OCI-LY7 (cell line): ENCODE measurements at regions not wholly inside any gene's neighbourhood (a gene's known extent, or its start where the extent isn't known, plus 50 kb on each side); places are given as distances from the start of the nearest gene placed in this dataset.

Source experiments
- EZH2phosphoT487 ChIP-seq: fragments of 200-600 bp; sonication (generic); IDR thresholded peaks from 2 replicates; pipeline ENCODE4 v1.6.1; 2018; ENCODE audit warnings: low read depth, borderline replicate concordance, mild to moderate bottlenecking, mixed run types, antibody characterized with exemption, low read length, moderate library complexity, mixed read lengths
- TF ChIP-seq, protein P1 (sequence below): fragments of 200-600 bp; sonication (generic); conservative IDR thresholded peaks from 2 replicates; pipeline ENCODE4 v1.5.1; 2014; ENCODE audit warnings: mild to moderate bottlenecking, antibody characterized with exemption, low read length, moderate library complexity, mixed read lengths

DNA sequence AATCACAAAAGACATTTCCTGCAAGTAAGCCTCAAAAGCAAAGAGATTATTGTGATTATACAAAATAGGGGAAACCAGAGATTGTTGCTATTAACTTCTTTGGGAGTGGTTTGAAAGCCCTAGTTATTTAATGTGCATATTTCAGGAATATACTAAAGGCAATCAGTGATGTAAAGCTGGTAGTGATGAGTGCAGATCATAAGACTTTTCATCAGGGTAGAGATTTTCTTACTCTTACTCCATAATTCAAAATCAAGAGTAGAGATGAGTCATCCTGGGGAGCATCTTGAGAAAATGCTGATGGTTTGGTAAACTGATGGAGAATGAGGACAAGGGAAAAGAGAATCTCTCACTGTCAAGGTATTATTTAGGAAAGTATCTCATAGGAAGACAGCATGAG, 309.5 kb downstream of the FBXO15 start:
- TF ChIP-seq, protein P1, sequence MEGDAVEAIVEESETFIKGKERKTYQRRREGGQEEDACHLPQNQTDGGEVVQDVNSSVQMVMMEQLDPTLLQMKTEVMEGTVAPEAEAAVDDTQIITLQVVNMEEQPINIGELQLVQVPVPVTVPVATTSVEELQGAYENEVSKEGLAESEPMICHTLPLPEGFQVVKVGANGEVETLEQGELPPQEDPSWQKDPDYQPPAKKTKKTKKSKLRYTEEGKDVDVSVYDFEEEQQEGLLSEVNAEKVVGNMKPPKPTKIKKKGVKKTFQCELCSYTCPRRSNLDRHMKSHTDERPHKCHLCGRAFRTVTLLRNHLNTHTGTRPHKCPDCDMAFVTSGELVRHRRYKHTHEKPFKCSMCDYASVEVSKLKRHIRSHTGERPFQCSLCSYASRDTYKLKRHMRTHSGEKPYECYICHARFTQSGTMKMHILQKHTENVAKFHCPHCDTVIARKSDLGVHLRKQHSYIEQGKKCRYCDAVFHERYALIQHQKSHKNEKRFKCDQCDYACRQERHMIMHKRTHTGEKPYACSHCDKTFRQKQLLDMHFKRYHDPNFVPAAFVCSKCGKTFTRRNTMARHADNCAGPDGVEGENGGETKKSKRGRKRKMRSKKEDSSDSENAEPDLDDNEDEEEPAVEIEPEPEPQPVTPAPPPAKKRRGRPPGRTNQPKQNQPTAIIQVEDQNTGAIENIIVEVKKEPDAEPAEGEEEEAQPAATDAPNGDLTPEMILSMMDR = no peak
- TF ChIP-seq EZH2phosphoT487 = no peak
